Fibroblast of skin of right quadriceps (primary cell): ENCODE measurements at regions not wholly inside any gene's neighbourhood (a gene's known extent, or its start where the extent isn't known, plus 50 kb on each side); places are given as distances from the start of the nearest gene placed in this dataset.
"Not testable (repeated sequence)": the region's sequence is repeated elsewhere in the genome, so short reads cannot be mapped to it uniquely, and the experiment has no call there.

ENCODE experiments used
- DNase-seq: peaks from one replicate; pipeline ENCODE4 v3.0.0-alpha.2; 2013

DNA sequence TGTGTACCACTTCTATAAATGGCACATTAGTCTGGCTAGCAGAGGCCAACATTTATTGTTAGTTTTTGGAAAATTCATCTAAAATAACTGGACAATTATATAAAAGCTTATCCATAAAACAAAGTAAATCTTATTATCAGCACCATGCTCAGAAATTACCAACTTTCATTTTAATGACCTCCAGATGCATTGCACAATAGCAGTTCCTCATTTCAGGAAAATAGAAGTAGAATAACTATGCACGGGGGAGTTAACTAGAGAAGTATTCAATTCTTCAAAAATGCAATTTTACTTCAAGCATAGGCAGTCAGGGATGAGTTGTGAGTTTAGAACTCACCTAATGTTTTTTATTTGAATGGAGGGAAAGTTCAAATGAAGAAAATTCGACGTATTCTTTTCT lies 1023.5 kb downstream of the PCDH17 start:
- no peak for DNase-seq

DNA sequence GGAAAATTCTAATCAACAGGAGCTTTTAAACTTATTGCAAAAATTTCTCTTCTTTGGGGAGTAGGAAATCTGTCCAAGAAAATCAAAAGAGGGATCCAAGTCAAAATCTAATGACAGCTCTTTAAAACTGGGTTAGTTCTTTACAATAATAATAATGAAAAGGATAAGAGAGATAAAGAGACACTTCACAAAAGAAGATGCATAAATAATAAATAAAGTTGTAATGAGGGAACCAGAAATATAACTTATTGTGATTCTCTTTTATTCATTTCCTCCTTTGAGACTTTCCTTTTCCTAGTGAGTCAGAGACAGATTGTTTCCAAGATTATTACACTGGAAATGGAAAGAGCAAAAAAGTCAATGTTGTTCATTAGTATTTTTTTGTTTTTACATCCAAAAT lies 1029.3 kb downstream of the PCDH17 start:
- DNase-seq, result no peak

DNA sequence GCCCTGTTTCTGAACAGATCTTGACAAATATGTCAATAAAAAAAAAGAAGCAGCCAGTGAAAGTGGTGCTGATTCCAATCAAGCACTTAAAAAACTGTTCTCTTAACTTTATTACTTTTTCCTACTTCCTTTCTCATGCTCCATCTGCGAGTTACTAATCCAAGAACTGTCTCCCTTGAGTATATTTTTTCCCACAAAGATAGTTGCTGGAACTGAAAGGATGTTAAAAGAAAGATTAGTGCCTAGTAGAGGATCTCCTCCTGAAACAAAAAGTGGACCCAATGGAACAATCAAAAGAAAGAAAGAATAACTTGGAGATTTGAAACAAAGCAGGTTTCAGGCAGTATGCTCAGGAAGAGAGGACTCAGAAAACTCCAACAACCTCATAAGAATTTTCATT lies 1034.8 kb downstream of the PCDH17 start:
- no peak for DNase-seq

DNA sequence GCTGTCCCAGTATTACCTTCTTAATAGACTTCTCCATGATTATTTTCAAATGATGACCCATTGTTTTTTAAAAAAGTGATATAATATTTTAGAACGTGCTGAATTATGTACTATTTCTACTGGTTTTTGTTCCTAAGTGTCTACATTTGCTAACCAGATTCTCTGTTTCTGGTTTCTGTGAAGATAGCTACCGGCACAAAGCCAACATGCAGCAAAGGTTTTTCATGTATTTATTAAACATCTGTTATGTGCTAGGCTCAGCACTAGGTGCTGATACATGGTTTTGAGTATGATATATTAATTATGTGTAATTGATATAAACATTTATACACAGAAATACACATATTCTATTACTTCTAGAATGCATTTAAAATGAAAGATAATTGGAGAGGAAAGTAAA lies 1035.6 kb downstream of the PCDH17 start:
- no peak for DNase-seq

DNA sequence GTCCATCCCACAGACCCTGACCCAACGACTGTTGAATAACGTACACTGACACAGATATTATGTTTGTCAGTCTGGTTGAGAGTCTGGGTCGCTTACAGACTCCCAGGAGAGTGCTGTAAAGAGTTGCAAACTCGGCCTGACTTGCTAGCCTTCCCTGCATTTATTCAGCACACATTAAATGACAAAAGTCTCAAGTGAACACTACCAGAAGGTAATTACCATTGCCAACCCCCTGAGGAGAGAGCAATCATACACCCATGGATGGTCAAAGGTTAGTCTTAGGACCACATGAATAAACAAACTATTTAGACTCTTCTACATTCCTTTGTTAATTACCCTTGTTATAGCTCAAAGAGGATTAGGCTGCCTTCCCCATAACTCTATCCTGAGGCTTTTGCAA lies 1048.6 kb downstream of the PCDH17 start:
- no peak for DNase-seq

DNA sequence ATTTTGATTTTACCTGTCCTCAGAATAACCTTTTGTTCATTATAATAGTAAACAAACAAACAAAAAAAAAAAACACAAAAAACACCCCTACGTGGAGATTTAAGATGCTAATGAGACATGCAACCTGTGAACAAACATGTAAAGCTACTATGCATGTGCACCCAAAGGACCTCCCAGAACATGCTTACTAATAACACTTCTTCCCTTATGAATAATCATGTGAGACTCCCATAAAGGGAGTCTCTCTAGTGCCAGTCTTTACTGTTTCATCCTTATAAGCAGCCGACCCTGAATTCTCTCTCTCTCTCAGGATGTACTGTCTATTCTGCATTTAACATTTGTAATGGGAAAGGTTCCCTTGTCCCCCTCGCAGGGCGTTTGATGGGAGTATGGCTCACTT lies 1051.1 kb downstream of the PCDH17 start:
- DNase-seq, result no peak

DNA sequence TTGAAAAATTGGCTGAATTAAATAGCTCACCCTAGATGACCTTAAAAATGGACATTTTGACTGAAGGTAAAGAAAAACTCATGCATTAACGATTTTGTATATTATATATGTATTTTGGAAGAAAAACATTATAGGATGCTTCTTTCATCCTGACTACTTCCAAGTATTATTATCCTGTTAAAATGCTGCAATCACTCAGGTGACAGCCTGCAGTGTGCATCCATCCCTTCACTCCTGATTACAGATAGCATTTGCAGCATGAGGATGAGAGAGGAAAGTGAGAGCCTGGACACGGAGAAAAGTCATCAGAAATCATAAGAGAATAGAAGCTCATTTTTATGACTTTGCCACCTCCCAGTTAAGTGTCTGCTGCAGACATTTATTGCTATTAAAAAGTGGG lies 1055.6 kb downstream of the PCDH17 start:
- no peak for DNase-seq

DNA sequence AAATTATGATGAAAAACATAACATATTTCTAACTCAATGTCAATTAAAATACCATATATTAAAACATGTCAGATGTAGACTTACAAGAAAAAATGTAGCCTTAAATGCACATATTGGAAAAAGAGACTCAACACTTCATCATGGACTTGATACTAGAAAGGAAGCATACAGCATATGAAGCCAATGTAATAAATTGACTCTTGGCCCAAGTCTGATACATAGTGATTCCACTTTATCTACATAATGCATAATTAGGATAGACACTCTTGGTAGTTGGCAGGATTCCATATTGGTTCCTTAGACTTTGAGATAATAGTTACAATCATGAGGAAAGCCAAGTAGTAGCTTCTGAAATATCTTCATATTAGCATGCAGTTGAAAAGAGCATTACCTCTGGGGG lies 1067.0 kb downstream of the PCDH17 start:
- no peak for DNase-seq

DNA sequence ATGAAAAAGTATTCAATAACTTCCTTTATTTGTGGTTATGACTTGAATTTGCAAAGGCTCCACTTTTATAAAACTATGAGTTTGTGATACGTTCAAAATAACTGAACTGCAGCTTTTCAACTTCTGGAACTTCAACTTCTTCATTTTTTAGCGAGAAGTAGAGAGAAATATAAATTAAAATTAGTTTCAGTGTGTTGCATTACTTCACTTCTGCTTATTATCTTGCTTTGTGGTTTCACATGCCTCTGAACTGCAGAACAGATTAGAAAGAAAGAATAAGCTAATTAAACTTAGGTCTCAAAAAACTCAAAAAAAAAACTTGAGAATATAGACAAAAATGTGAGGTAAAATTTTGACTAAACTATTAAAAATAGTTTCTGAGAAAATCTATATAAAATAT lies 1073.4 kb downstream of the PCDH17 start:
- DNase-seq, result no peak

DNA sequence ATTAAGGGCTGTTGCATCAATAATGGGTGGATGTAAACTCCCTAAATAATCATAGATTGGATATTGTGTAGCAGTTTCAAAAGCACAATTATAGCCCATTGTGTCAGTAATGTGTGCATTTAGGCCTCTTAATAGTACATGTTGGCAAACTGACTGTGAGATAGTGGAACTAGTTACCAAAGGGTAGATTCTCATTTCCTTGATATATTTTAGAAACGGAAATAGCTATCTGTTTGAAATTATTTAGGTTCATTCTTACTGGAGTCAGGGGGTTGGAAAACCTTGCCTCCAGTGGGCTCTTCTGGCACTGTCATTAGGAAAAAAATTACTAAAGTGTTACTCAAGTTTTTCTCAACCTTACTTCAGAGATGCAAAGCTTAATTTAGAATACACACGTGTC lies 1074.9 kb downstream of the PCDH17 start:
- no peak for DNase-seq

DNA sequence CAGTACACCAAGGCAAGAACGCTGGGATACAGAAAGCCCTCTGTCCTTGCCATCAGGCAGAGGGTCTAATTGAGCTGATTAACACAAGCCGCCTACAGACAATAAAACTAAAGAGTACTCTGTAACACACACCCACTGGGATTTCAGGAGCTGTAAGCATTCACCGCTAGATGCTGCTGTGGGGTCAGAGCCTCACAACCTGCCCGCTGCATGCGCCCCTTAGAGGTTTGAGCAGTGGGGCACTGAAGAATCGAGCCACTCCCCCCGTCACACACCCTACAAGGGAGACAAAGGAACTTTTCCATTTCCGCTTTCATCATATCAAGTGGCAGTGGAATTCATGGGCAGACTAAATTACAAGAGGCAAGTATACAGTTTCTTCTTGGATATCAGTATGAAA lies 1080.6 kb downstream of the PCDH17 start:
- DNase-seq, result no peak

DNA sequence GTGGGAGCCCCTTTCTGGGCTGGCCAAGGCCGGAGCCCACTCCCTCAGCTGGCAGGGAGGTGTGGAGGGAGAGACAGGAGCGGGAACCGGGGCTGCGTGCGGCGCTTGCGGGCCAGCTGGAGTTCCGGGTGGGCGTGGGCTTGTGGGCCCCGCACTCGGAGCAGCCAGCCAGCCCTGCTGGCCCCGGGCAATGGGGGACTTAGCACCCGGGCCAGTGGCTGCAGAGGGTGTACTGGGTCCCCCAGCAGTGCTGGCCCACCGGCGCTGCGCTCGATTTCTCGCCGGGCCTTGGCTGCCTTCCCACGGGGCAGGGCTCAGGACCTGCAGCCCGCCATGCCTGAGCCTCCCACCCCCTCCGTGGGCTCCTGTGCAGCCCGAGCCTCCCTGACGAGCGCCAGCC lies 1082.5 kb downstream of the PCDH17 start:
- DNase-seq, result not testable (repeated sequence)

DNA sequence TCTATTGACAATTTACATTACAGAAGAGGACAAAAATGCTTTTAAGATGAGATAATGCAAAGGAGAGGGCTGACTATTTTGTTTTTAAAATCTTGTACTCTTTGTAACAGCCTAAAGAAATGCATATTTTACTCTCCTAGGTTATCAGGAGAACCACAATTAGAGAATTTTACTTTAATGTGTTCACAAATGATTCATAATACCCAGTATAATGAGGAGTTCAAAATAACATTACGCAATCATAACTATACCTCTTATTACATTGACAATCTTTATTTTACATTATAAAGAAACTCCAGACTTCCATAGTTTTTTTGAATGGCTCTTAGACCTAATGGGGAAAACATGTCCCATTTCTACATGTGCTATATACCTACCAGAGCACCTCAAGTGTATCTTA lies 1089.7 kb downstream of the PCDH17 start:
- no peak for DNase-seq

DNA sequence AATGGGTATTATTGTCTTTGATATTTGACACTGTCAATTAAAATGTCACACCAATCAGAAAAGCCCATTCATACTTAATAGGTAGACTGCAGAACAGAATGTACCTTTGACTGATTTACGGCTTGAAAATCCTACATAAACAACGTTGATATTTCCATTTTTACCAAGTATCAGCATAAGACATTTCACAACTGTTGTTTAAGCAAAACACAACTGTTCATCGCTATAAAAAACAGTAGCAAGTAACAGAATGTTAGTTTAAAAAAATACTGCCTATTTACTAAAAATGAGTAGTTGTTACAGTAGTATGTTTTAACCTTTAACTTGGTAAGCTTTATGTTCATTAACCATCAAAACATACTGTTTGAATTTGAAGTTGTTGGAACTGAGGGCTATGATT lies 1096.6 kb downstream of the PCDH17 start:
- no peak for DNase-seq

DNA sequence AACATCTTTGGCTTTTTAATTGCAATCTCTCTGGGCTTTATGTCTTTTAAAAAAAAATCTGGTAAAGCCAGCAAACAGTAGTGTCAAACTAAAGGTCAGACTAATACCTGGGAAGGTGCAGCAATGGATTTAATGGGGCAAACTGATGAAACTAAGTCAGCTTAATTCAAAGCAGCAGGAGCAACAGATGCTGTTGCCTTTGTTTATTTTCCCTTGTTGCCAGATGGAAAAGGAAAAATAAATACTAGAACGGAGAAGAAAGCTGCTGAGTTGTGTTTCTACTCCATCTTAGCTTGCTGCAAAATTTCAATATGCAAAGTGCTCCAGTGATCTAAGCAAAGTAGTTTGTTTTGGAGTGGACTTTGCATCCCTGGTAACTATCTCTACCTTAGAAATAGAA lies 1097.8 kb downstream of the PCDH17 start:
- DNase-seq, result no peak

DNA sequence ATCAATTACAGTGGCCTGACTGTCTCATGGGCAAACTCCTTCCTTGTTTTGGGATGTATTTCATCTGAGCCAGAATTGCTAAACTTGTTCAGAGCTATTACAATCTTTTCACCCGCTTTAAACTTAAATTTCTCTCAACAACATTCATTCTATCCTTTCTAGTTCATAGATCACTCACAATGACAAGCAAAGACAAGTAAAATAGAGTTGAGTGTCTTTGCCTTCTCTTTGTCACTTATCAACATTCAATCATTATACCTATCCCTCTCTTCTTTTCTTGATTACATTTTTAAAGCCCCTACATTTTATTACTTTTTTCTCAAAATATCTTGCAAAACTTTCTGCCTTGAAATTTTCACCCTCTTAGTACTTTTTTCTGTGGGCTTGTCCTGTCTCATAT lies 1113.1 kb downstream of the PCDH17 start:
- DNase-seq, result no peak

DNA sequence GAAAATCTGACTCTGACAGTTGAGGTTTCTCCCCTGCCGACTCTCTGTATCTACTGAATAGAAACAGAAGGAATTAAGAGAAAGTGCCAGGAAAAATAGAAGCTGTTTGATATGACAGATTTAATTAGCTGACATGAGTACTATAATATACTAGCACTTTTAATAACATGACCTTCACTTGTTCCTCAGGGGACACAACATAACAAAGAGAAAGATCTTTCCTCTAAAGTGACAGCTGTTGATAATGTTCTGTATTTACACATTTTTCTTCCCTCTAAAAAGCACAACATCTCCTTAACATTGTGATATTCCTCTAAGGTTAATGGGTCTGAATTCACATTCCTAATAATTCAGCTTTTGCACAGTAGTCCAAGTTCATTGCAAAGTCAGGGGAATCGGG lies 1136.0 kb downstream of the PCDH17 start:
- DNase-seq, result no peak

DNA sequence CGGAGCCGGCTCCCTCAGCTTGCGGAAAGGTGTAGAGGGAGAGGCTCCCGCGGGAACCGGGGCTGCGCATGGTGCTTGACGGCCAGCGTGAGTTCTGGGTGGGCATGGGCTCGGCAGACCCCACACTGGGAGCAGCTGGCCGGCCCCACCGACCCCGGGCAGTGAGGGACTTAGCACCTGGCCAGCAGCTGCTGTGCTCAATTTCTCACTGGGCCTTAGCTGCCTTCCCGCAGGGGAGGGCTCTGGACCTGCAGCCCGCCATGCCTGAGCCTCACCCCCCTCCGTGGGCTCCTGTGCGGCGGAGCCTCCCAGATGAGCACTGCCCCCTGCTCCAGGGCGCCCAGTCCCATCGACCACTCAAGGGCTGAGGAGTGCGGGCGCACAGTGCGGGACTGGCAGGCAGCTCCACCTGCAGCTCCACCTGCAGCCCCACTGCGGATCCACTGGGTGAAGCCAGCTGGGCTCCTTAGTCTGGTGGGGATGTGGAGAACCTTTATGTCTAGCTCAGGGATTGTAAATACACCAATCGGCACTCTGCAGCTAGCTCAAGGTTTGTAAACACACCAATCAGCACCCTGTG lies 1141.8 kb downstream of the PCDH17 start:
- DNase-seq, result no peak

DNA sequence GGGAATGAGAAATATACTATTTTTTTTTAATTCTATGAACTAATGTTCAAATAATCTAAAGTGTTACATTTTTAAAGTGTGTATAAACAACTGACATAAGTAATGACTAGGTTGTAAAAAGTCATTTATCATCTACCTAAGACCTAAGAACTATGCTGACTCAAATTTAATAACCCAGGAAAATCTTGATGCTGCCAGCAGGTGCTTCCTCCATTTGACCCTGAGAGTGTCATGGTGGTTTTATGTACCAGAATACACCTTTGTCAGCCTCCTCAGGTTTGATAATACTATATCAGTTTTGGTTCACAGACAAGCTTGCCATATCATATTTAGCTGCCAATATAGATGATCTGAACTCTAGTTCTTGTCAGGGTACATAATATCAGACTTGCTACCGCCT lies 1151.2 kb downstream of the PCDH17 start:
- no peak for DNase-seq

DNA sequence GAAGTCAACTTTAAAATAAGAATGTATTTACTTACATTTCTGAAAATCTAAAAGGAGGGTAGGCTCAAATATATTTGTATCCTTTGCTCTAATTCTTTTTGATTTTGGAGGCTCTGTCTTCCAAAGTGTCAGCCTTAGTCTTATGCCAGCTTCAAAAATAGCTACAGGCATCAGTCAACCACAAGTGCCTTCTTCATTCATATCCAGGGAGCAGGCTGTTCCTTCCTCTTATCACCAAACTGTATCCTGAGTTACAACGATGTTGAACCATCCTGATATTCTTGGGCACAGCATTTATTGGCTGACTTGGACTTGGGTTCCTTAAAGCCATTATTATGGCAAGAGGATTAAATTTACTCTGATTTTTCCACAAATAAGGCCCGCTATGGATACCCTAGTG lies 1161.3 kb downstream of the PCDH17 start:
- no peak for DNase-seq

DNA sequence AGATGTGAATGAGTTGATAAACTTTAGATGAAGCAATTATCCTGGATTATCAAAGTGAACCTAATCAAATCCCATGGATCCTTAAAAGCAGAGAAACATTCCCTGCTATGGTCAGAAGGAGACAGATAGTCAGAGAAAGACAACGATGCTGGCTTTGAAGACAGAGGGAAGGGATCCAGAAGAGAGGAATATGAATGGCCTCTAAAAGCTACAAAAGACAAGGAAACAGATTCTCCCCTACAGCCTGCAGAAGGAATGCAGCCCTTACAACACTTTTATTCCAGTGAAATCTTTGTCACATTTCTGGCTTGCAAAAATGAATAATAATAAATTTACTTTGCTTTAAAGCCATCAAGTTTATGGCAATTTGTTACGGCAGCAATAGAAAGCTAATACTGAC lies 1164.2 kb downstream of the PCDH17 start:
- DNase-seq, result no peak

DNA sequence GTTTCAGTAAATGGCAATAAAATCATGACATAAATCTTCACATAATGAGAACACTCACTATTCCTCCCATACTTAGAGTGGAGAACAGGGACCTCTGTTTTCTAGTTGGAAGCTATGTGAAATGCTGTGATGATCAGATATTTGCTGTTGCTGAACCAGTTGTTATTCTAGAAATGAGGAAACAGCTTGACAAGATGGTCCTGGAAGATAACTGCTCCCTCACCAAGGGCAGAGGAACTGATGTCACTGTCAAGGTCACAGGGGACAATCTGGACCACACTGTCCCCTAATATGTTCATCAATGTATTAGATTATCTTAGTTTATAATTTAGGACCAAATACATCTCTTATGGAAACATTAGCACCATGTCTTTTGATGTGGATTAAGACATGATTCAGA lies 1173.3 kb downstream of the PCDH17 start:
- no peak for DNase-seq

DNA sequence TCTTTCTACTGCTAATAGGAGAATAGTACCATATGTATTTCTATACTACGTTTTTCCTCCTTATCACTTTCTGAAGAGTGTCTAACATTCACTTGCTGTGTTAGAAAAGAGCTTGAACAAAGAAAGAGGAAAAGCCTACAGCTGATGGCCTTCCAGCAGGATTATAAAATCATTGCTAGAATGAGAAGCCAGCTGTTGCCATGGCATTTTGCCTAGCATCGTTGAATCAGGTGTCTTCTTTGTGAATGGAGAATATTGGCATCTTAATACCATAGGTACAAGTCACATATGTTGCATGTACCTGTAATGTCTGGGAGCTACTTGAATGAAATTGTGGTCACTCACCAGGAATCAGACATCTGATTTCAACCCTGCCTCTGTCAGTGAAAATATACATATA lies 1174.9 kb downstream of the PCDH17 start:
- DNase-seq, result no peak

DNA sequence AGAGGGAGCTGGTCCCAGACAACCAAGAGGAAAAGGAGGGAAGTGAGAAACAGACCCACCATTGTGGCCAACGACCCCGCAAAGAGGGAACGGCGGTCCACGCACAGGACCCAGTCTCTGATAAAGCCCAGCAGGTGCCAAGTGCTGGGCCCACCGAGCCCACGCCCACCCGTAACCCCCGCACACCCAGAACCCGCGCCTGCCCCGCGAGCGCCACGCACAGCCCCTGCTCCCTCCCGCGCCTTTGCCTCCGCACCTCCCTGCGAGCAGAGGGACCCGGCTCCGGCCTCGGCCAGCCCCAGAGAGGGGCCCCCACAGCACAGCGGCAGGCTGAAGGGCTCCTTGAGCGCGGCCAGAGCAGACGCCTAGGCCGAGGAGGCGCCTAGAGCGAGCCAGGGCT lies 1192.2 kb downstream of the PCDH17 start:
- DNase-seq, result no peak

DNA sequence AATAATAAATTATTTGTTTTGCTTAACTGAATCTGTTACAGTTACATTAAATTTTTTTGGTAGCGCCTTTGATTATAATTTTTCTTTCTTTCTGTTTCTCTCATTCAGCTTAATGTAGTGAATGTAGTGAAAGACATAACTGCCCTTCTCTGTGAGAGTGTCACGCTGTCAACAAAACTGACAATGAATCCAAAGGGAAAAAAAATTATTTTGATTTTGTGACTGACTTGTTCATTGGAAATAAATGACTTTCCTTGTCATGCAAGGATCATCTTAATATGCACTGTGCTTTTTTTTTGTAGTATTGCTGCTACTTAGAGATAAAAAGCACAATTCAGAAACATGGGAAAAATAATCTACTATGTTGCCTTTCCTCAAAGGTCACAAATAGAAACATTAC lies 1196.4 kb downstream of the PCDH17 start:
- no peak for DNase-seq

DNA sequence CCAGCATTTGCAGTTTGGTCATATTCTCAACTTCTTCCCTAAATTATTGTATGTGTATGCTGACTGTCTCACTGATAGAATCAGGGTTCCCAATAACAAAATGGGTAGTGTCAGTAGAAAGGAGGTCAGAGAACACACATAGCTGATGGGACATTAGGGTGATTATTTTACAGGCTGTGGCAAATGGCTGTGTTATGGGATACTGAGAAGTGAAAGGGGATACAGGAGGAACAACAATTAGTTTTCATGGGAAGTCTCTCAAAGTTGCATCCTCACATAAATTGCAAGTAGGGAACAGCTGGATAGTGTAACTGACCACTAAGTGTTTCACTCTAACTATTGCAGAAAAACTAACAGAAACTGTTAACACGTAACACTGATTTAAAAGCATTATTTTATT lies 1199.3 kb downstream of the PCDH17 start:
- DNase-seq, result no peak
